ENCODE measurements at regions not wholly inside any gene's neighbourhood (a gene's known extent, or its start where the extent isn't known, plus 50 kb on each side); places are given as distances from the start of the nearest gene placed in this dataset.

GRCh38 chr5:67575087-67575486 is 378.5 kb upstream of the CD180 start:
- Histone ChIP-seq H3K9me3 (ENCODE audit: control insufficient read depth, insufficient read depth, low read length) (no peaks in the 10 kb centered on the region), H3K4me3 (ENCODE audit: low read length) (no peak overlapping the region), H3F3A (ENCODE audit: control insufficient read depth, insufficient read depth) (no peaks in the 10 kb centered on the region), H3K4me2 (ENCODE audit: low read length) (no peak overlapping the region), H4K20me1 (ENCODE audit: control insufficient read depth, insufficient read depth, low read depth, low read length) (no peaks in the 10 kb centered on the region), H3K9me2 (replicated peaks; ENCODE audit: control insufficient read depth, low read length) (no peaks in the 10 kb centered on the region), H3K27ac (ENCODE audit: low read depth, low read length) (no peak overlapping the region), H3K4me1 (ENCODE audit: control insufficient read depth, low read length) (no peaks in the 10 kb centered on the region), H3K27me3 (ENCODE audit: control insufficient read depth, low read length) (no peaks in the 10 kb centered on the region), H3K36me3 (ENCODE audit: control insufficient read depth, low read length) (no peaks in the 10 kb centered on the region), H3K79me2 (ENCODE audit: control insufficient read depth, low read length) (no peaks in the 10 kb centered on the region)
- TF ChIP-seq CTCF (IDR thresholded peaks at IDR 0.05; ENCODE audit: low read depth, low read length, poor library complexity, severe bottlenecking) (no peak), EZH2phosphoT487 (IDR thresholded peaks at IDR 0.05; ENCODE audit: borderline replicate concordance, low read length) (no peak)

- no peaks in the 10 kb centered on the region for H3K9me3 ChIP-seq (ENCODE audit: control insufficient read depth, insufficient read depth, low read length)
- H3K4me3 ChIP-seq (ENCODE audit: low read length), result no peak overlapping the region
- no peaks in the 10 kb centered on the region for H3K4me1 ChIP-seq (ENCODE audit: control insufficient read depth, low read length)
- no peak overlapping the region for H3K4me2 ChIP-seq (ENCODE audit: low read length)
- no peaks in the 10 kb centered on the region for H3F3A ChIP-seq (ENCODE audit: control insufficient read depth, insufficient read depth)
- TF ChIP-seq CTCF (IDR thresholded peaks at IDR 0.05; ENCODE audit: low read depth, low read length, poor library complexity, severe bottlenecking) (no peak), EZH2phosphoT487 (IDR thresholded peaks at IDR 0.05; ENCODE audit: borderline replicate concordance, low read length) (no peak)
- H3K27ac ChIP-seq (ENCODE audit: low read depth, low read length), result no peak overlapping the region
- no peaks in the 10 kb centered on the region for H3K79me2 ChIP-seq (ENCODE audit: control insufficient read depth, low read length)
- no peaks in the 10 kb centered on the region for H3K27me3 ChIP-seq (ENCODE audit: control insufficient read depth, low read length)
- no peaks in the 10 kb centered on the region for H4K20me1 ChIP-seq (ENCODE audit: control insufficient read depth, insufficient read depth, low read depth, low read length)
- H3K36me3 ChIP-seq (ENCODE audit: control insufficient read depth, low read length), result no peaks in the 10 kb centered on the region
- no peaks in the 10 kb centered on the region for H3K9me2 ChIP-seq (replicated peaks; ENCODE audit: control insufficient read depth, low read length)
These were observed 364.7 kb upstream of the CD180 start for GRCh38 chr5:67561151-67561932.

- no peak for TF ChIP-seq EZH2phosphoT487 (IDR thresholded peaks at IDR 0.05; ENCODE audit: borderline replicate concordance, low read length)
- no peak for TF ChIP-seq CTCF (IDR thresholded peaks at IDR 0.05; ENCODE audit: low read depth, low read length, poor library complexity, severe bottlenecking)
- H3K27ac ChIP-seq (ENCODE audit: low read depth, low read length), result no peak overlapping the region
- no peaks in the 10 kb centered on the region for H3K27me3 ChIP-seq (ENCODE audit: control insufficient read depth, low read length)
These were observed 356.2 kb upstream of the CD180 start for GRCh38 chr5:67552773-67553172.

More at GRCh38 chr5:67552773-67553172, 356.2 kb upstream of the CD180 start:
- H3K4me2 ChIP-seq (ENCODE audit: low read length), result no peak overlapping the region
- no peaks in the 10 kb centered on the region for H3K79me2 ChIP-seq (ENCODE audit: control insufficient read depth, low read length)
- no peaks in the 10 kb centered on the region for H3K9me2 ChIP-seq (replicated peaks; ENCODE audit: control insufficient read depth, low read length)
- H3K36me3 ChIP-seq (ENCODE audit: control insufficient read depth, low read length), result no peaks in the 10 kb centered on the region
- no peaks in the 10 kb centered on the region for H3K4me1 ChIP-seq (ENCODE audit: control insufficient read depth, low read length)
- H3K4me3 ChIP-seq (ENCODE audit: low read length), result no peak overlapping the region
- no peaks in the 10 kb centered on the region for H3K9me3 ChIP-seq (ENCODE audit: control insufficient read depth, insufficient read depth, low read length)
- H3F3A ChIP-seq (ENCODE audit: control insufficient read depth, insufficient read depth), result no peaks in the 10 kb centered on the region
- H4K20me1 ChIP-seq (ENCODE audit: control insufficient read depth, insufficient read depth, low read depth, low read length), result no peaks in the 10 kb centered on the region

All from DOHH2 (cell line).